GM13977 (cell line): ENCODE measurements at regions not wholly inside any gene's neighbourhood (a gene's known extent, or its start where the extent isn't known, plus 50 kb on each side); places are given as distances from the start of the nearest gene placed in this dataset.

ENCODE experiments used
- DNase-seq: peaks from one replicate; pipeline ENCODE4 v3.0.0; 2012; ENCODE audit warnings: low spot score
- CTCF ChIP-seq: IDR thresholded peaks from 2 replicates; pipeline ENCODE4 v1.5.1; 2012; ENCODE audit warnings: mild to moderate bottlenecking, control low read depth; ENCODE audit not compliant: insufficient read depth; ENCODE audit errors: extremely low read depth, missing control alignments
- in situ Hi-C: fragments of 300-500 bp; cut with MboI; formaldehyde crosslinking; loops from one replicate; pipeline ENCODE4 v1.12.0; 2022; ENCODE audit warnings: low sequenced_read_pairs, low pct_unique_long_range_greater_than_20kb, mixed read lengths, inconsistent platforms; ENCODE audit not compliant: unreplicated experiment

GRCh38 chr6:54991761-54992330 is 145.3 kb downstream of the FAM83B start:
- in situ Hi-C loops: no loop called here
- no peak for DNase-seq
- no peak for TF ChIP-seq CTCF

- peak; percentile 20 for DNase-seq
- TF ChIP-seq CTCF: peak; percentile 59
- in situ Hi-C loops: no loop called here
Measured at GRCh38 chr6:54992789-54993188, 146.2 kb downstream of the FAM83B start.

- DNase-seq: no peak
- in situ Hi-C loops: no loop called here
- no peak for TF ChIP-seq CTCF
Measured at GRCh38 chr6:54993294-54993693, 146.7 kb downstream of the FAM83B start.

GRCh38 chr6:54993948-54994347 is 147.4 kb downstream of the FAM83B start:
- no peak for TF ChIP-seq CTCF
- in situ Hi-C loops: no loop called here
- no peak for DNase-seq

- no peak for TF ChIP-seq CTCF
- in situ Hi-C loops: no loop called here
- no peak for DNase-seq
Measured at GRCh38 chr6:54998576-54998975, 152.0 kb downstream of the FAM83B start.

- DNase-seq: no peak
- in situ Hi-C loops: no loop called here
- TF ChIP-seq CTCF: no peak
Measured at GRCh38 chr6:55003719-55004430, 157.3 kb downstream of the FAM83B start.
